Activated naive CD4-positive, alpha-beta T cell treated with anti-CD3 and anti-CD28 coated beads, Interleukin-2, amount 50 U/mL, for 72 hours (primary cell): ENCODE measurements at regions not wholly inside any gene's neighbourhood (a gene's known extent, or its start where the extent isn't known, plus 50 kb on each side); places are given as distances from the start of the nearest gene placed in this dataset.
A peak's percentile ranks its signal among the peaks of the same experiment; 100 is the strongest.

ENCODE experiments used
- ATAC-seq, 2 donors: fragments of 150-1000 bp; cut with Tn5 transposase; 2 replicates each; pipeline ENCODE4 v1.10.0; 2021; ENCODE audit warnings: mild to moderate bottlenecking in 2 of 2, moderate library complexity in 2 of 2
- DNase-seq, 2 donors: peaks; one replicate each; pipeline ENCODE4 v3.0.0; 2021 to 2022; ENCODE audit warnings: low spot score in 2 of 2
- H3K27ac Mint-ChIP-seq, 2 donors: one replicate each; pipeline ENCODE4 v1.8.0; 2022; ENCODE audit warnings: mild to moderate bottlenecking in 2 of 2, mixed read lengths in 2 of 2
- H3K36me3 Mint-ChIP-seq, 2 donors: one replicate each; pipeline ENCODE4 v1.8.0; 2022; ENCODE audit warnings: mixed read lengths in 2 of 2
- H3K9me3 Mint-ChIP-seq, 2 donors: one replicate each; pipeline ENCODE4 v1.8.0; 2022; ENCODE audit warnings: mixed read lengths in 2 of 2

- peaks cover 0 to 5% of the 10 kb centered on the region in 2 donors for H3K36me3 Mint-ChIP-seq
- DNase-seq (peak in 1 of 2 donors; percentile 25), ATAC-seq (no peak)
- H3K27ac Mint-ChIP-seq, result no peak overlapping the region
- H3K9me3 Mint-ChIP-seq, result peaks cover 4 to 7% of the 10 kb centered on the region in 2 donors
Observed at GRCh38 chr22:49289822-49290679, 537.6 kb downstream of the BRD1 start.

- DNase-seq, result no peak
- no peaks in the 10 kb centered on the region for H3K9me3 Mint-ChIP-seq
- ATAC-seq, result no peak
- H3K27ac Mint-ChIP-seq, result no peak overlapping the region
- H3K36me3 Mint-ChIP-seq, result no peaks in the 10 kb centered on the region
Observed at GRCh38 chr22:49286181-49286760, 541.4 kb downstream of the BRD1 start.

- no peak for ATAC-seq
- no peak for DNase-seq
- Mint-ChIP-seq H3K36me3 (peaks cover 0 to 8% of the 10 kb centered on the region in 2 donors), H3K9me3 (peaks cover 0 to 3% of the 10 kb centered on the region in 2 donors), H3K27ac (no peak overlapping the region)
Observed at GRCh38 chr22:49284931-49285330, 542.7 kb downstream of the BRD1 start.

DNA sequence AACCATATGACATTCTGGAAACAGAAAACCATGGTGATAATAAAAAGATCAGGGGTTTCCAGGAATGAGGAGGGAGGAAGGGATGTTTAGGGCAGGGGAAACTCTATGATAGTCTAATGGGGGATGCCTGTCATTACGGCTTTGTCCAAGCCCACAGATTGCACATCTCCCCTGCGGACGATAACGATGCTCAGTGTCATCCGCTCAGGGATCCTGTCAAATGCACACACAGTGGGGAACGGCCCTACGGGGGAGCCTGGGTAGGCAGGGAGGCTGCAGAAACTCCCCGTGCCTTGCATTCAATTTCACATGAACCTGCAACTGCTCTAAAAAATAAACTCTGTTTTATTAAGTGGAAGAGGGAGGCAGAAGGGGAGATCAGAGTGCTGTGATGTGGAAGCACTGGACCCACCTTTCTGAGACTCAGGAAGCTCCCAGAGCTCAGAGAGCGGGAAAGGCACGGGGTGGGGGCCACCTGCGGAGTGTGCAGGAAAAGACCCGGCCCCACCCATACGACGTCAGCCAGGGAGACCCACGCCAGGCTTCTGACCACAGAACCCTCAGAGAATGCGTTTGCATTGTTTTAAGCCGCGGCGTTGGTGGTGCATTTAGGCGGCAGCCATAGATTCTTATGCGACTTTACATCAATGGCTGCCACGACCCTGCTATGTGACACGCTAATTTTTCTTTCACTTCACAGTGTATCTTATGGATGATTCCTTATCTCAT lies 543.5 kb downstream of the BRD1 start:
- Mint-ChIP-seq H3K36me3 (peaks cover 0 to 8% of the 10 kb centered on the region in 2 donors), H3K27ac (no peak overlapping the region), H3K9me3 (peaks cover 0 to 7% of the 10 kb centered on the region in 2 donors)
- DNase-seq (no peak), ATAC-seq (no peak)

GRCh38 chr22:49282596-49282995 lies 545.1 kb downstream of the BRD1 start:
- DNase-seq (no peak), ATAC-seq (no peak)
- H3K27ac Mint-ChIP-seq, result no peak overlapping the region
- H3K9me3 Mint-ChIP-seq, result peaks cover 0 to 7% of the 10 kb centered on the region in 2 donors
- H3K36me3 Mint-ChIP-seq, result peaks cover 0 to 8% of the 10 kb centered on the region in 2 donors

DNA sequence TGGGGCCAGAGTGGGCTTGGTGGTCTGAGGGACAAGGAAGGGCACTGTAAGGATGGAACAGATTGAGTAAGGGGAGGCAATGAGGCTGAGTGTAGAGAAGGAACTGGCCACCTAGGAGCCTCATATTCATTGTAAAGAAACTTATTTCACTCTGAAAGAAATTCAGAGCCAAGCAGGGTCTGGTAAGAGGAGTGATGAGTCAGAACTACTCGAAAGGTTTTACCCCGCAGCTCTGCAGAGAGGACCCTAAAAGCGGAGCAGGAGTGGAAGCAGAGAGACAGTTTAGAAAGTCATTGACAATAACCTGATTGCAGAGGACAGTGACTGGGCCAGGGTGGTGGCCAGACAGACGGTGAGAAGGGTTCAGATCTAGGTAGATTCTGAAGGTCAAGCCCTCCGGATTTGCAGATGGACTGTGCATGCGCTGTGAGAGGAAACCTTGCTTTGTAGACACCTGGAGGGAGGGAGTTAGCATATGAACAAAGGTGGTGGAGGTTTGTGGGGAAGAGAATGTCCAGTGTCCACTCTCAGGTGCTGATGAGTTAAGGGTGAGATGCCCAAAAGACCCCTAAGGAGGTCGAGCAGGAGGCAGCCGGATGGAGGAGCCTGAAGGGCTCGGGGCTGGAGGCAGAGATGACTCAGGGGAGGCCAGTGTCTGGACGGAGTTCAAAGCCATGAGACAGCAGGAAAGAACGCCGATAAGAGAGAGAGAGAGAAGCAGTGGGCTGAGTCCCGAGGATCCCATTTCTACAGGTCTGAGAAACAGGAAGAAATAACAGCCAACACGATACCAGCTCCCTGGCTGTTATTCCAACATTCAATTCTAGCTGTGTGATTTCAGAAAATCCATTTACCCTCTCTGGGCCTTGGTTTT lies 546.0 kb downstream of the BRD1 start:
- DNase-seq, result no peak
- Mint-ChIP-seq H3K27ac (no peak overlapping the region), H3K9me3 (peaks cover 0 to 7% of the 10 kb centered on the region in 2 donors), H3K36me3 (peaks cover 0 to 8% of the 10 kb centered on the region in 2 donors)
- ATAC-seq, result no peak

- peaks cover 0 to 7% of the 10 kb centered on the region in 2 donors for H3K9me3 Mint-ChIP-seq
- no peak overlapping the region for H3K27ac Mint-ChIP-seq
- peaks cover 0 to 8% of the 10 kb centered on the region in 2 donors for H3K36me3 Mint-ChIP-seq
- ATAC-seq, result no peak
- no peak for DNase-seq
Observed at GRCh38 chr22:49278340-49278739, 549.3 kb downstream of the BRD1 start.

DNA sequence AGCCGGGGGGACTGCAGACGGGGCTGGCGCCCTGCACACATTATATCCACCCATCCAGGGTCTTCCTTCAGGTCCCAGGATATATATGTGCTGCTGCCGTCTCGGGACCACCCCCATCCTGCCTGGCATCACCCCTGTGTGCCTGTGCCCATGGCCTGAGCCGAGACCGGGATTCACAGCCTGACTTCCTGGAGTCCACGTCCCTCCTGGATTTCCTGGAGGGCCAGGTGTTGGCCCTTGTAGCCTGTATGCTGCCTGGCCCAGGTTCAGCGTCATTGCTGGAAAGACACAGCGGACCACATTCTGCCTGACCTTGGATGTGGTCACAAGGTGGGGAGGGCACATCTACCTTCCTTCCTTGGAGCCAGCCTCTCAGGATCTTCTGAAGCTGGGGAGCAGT lies 551.1 kb downstream of the BRD1 start:
- no peak for ATAC-seq
- Mint-ChIP-seq H3K27ac (no peak overlapping the region), H3K9me3 (peaks cover 0 to 7% of the 10 kb centered on the region in 2 donors), H3K36me3 (peaks cover 0 to 8% of the 10 kb centered on the region in 2 donors)
- no peak for DNase-seq

DNA sequence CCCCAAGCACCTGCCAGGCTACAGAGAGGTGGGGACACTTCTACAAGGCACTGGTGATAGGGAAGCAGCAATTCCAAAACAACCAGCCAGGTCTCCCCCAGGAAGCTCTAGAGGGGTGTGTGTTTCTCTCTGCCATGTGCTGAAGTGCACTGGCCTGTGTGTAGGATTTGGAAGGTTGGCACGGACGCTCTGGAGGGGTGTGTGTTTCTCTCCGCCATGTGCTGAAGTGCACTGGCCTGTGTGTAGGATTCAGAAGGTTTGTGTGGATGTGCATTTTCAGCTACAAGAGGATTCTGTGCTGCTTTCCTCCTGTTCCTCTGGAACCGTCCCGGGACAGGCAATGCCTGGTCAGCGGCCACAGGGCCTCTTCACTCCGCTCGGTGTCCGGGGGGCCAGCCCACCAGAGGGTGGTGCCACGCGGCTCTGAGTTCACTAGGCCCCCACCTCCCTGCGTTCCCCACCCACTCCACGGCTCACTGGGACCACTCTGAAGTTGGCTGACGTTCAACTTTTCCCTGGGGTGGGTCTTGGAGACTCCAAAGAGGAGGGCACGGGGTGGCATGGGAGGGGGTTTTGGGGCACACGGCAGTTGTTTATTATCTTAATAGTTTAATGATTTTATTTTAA lies 552.8 kb downstream of the BRD1 start:
- Mint-ChIP-seq H3K36me3 (no peaks in the 10 kb centered on the region), H3K27ac (no peak overlapping the region), H3K9me3 (peaks cover 0 to 3% of the 10 kb centered on the region in 2 donors)
- DNase-seq, result no peak
- no peak for ATAC-seq

- H3K36me3 Mint-ChIP-seq, result no peaks in the 10 kb centered on the region
- DNase-seq (no peak), ATAC-seq (no peak)
- H3K9me3 Mint-ChIP-seq, result no peaks in the 10 kb centered on the region
- H3K27ac Mint-ChIP-seq, result no peak overlapping the region
Observed at GRCh38 chr22:49272546-49273125, 555.0 kb downstream of the BRD1 start.

DNA sequence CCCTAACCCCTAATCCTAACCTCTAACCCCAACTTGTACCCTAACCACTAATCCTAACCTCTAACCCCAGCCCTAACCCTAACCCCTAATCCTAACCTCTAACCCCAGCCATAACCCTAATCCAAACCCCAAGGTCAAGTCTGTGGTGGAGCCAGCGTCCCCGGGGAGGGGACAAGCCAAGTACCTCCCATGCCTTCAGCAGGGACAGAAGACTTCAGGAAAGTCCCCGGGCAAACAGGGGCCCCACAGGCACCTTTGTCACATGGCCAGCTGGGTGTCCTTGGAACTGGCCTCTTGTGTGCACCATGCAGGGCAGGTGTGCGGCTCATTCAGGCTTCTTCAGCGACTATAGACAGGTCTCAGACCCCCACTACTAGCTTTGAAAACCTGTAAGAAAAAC lies 555.8 kb downstream of the BRD1 start:
- no peak overlapping the region for H3K27ac Mint-ChIP-seq
- H3K9me3 Mint-ChIP-seq, result no peaks in the 10 kb centered on the region
- no peaks in the 10 kb centered on the region for H3K36me3 Mint-ChIP-seq
- DNase-seq (no peak), ATAC-seq (no peak)

DNA sequence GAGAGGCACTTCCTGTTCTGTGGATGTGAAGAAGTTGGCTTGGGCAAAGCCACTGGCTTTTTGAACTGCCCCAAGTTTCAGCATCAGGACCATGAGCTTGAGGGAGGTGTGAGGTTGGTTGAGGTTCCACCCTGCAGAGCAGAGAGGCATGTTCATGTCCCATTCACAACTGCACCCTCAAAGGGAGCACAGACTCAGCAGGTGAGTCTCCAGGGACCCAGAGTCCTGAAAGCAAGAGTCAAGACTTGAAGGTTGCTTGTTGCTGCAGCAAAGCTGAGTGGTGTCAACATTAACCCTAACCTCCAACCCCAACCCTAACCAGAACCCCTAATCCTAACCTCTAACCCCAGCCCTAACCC lies 556.3 kb downstream of the BRD1 start:
- H3K27ac Mint-ChIP-seq, result no peak overlapping the region
- H3K36me3 Mint-ChIP-seq, result no peaks in the 10 kb centered on the region
- DNase-seq, result no peak
- ATAC-seq, result no peak
- no peaks in the 10 kb centered on the region for H3K9me3 Mint-ChIP-seq

GRCh38 chr22:49270595-49271368 lies 556.9 kb downstream of the BRD1 start:
- no peak for DNase-seq

DNA sequence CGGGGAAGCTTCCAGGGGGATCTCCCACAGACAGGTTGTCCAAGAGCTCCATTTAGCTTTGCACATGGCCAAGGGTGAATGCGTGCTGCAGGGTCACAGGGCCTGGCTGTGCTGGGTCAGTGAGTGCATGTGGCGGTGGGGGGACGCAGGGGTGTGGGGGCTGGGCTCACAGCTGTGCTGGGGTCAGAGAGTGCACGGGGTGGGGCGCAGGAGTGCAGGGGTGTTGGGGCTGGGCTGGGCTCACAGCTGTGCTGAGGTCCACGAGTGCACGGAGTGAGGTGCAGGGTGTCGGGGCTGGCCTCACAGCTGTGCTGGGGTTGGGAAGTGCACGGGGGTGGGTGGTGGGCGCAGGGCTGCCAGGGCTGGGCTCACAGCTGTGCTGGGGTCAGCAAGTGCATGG lies 557.7 kb downstream of the BRD1 start:
- no peaks in the 10 kb centered on the region for H3K36me3 Mint-ChIP-seq
- ATAC-seq, result no peak
- H3K9me3 Mint-ChIP-seq, result no peaks in the 10 kb centered on the region

More at GRCh38 chr22:49270595-49271368, 556.9 kb downstream of the BRD1 start:
- H3K9me3 Mint-ChIP-seq, result no peaks in the 10 kb centered on the region
- H3K36me3 Mint-ChIP-seq, result no peaks in the 10 kb centered on the region
- ATAC-seq, result no peak
- no peak overlapping the region for H3K27ac Mint-ChIP-seq

GRCh38 chr22:49269371-49269770 lies 558.3 kb downstream of the BRD1 start:
- no peak for ATAC-seq
- no peak for DNase-seq

More for the DNA sequence above, 557.7 kb downstream of the BRD1 start:
- H3K27ac Mint-ChIP-seq, result no peak overlapping the region
- DNase-seq, result no peak

More at GRCh38 chr22:49269371-49269770, 558.3 kb downstream of the BRD1 start:
- no peaks in the 10 kb centered on the region for H3K36me3 Mint-ChIP-seq
- no peaks in the 10 kb centered on the region for H3K9me3 Mint-ChIP-seq
- peak overlapping the region in 1 of 2 donors; percentile 84 for H3K27ac Mint-ChIP-seq
